ENCODE measurements at regions not wholly inside any gene's neighbourhood (a gene's known extent, or its start where the extent isn't known, plus 50 kb on each side); places are given as distances from the start of the nearest gene placed in this dataset.
"Not testable (repeated sequence)": the region's sequence is repeated elsewhere in the genome, so short reads cannot be mapped to it uniquely, and the experiment has no call there.

DNA sequence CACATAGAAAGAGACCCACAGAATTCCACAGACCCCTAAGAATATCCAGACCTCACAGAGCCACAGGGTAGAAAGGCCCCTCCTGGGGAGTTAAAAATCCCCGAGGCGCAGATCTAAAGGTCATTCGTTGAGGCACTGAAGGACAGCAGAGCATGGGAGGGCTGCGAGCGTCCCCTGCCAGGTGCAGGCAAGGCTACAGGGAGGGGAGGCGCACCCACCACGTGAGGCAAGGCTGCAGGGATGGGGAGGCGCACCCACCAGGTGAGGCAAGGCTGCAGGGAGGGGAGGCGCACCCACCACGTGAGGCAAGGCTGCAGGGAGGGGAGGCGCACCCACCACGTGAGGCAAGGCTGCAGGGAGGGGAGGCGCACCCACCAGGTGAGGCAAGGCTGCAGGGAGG is 785.6 kb upstream of the FRG1 start:
- not testable (repeated sequence) for H3K4me3 ChIP-seq (ENCODE audit: low read depth in 1 of 5, low read length in 5 of 5); H3K36me3 ChIP-seq (ENCODE audit: control insufficient read depth in 5 of 5, insufficient read depth in 5 of 5, low read length in 5 of 5)

DNA sequence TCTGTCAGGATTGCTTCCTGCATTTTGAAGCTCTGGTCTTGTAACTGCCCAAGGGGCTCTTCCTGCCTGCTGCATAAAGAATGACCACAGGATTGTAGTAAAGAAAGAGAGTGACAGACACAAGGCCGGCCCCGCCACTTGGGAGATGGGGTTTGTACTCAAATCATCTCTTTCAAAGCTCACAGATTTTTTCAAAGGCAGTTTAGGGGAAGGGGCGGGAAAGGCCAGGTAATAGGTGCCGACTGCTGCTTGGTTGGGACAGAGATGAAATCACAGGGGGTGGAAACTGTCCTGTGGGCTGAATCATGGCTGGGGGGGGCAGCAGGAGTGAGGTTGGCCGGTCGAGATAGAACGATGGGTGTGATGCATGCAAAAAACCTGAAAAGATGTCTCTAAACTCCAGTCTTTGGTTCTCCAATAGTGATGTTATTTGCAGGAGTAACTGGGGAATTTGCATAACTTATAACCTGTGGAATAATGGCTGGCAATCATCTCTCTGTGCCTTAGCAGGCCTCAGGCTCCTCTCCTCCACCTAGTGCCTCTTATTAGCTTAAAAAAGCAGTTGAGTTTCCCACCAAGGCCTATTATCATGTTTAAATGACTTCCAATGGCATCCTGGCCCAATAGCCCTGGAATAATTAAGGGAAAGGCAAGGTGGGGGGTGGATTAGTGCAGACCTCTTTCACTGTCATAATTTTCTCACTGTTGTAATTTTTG is 778.4 kb upstream of the FRG1 start:
- Histone ChIP-seq H3K36me3 (ENCODE audit: control insufficient read depth in 5 of 5, insufficient read depth in 5 of 5, low read length in 5 of 5) (no peaks in the 10 kb centered on the region), H3K27ac (ENCODE audit: low read depth, low read length) (no peak overlapping the region), H3K4me3 (ENCODE audit: low read depth in 1 of 5, low read length in 5 of 5) (no peak overlapping the region), H3K9ac (ENCODE audit: low read length in 5 of 5) (no peak overlapping the region), H3K27me3 (ENCODE audit: control insufficient read depth in 5 of 5, insufficient read depth in 4 of 5, low read length in 5 of 5) (no peaks in the 10 kb centered on the region), H3K4me1 (ENCODE audit: control insufficient read depth in 5 of 5, insufficient read depth in 5 of 5, low read length in 5 of 5) (no peaks in the 10 kb centered on the region), H3K9me3 (ENCODE audit: control insufficient read depth in 5 of 5, low read length in 5 of 5) (no peaks in the 10 kb centered on the region)

More for the DNA sequence above, 785.6 kb upstream of the FRG1 start:
- H3K27me3 ChIP-seq (ENCODE audit: control insufficient read depth in 5 of 5, insufficient read depth in 4 of 5, low read length in 5 of 5); H3K9ac ChIP-seq (ENCODE audit: low read length in 5 of 5); H3K4me1 ChIP-seq (ENCODE audit: control insufficient read depth in 5 of 5, insufficient read depth in 5 of 5, low read length in 5 of 5); H3K27ac ChIP-seq (ENCODE audit: low read depth, low read length); H3K9me3 ChIP-seq (ENCODE audit: control insufficient read depth in 5 of 5, low read length in 5 of 5): not testable (repeated sequence)

DNA sequence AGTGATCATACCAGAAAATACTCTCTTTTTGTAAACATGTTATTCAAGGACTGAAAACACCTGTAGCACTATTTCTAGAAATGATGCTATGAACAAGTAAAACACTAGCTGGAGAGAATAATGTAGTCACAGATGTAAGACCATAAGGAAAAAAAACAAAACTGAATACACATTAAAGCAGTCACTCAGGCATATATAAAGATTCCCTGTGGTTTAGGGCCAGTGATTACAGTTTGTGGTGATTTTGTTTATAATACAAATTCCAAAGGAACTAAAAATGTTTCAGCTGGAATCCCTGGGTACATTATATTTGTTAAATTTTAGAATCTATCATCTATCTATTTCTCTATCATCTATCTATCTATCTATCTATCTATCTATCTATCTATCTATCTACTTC is 777.8 kb upstream of the FRG1 start:
- Histone ChIP-seq H3K27ac (ENCODE audit: low read depth, low read length) (no peak overlapping the region), H3K4me3 (ENCODE audit: low read depth in 1 of 5, low read length in 5 of 5) (no peak overlapping the region), H3K9ac (ENCODE audit: low read length in 5 of 5) (no peak overlapping the region), H3K36me3 (ENCODE audit: control insufficient read depth in 5 of 5, insufficient read depth in 5 of 5, low read length in 5 of 5) (no peaks in the 10 kb centered on the region), H3K27me3 (ENCODE audit: control insufficient read depth in 5 of 5, insufficient read depth in 4 of 5, low read length in 5 of 5) (no peaks in the 10 kb centered on the region), H3K4me1 (ENCODE audit: control insufficient read depth in 5 of 5, insufficient read depth in 5 of 5, low read length in 5 of 5) (no peaks in the 10 kb centered on the region), H3K9me3 (ENCODE audit: control insufficient read depth in 5 of 5, low read length in 5 of 5) (no peaks in the 10 kb centered on the region)

DNA sequence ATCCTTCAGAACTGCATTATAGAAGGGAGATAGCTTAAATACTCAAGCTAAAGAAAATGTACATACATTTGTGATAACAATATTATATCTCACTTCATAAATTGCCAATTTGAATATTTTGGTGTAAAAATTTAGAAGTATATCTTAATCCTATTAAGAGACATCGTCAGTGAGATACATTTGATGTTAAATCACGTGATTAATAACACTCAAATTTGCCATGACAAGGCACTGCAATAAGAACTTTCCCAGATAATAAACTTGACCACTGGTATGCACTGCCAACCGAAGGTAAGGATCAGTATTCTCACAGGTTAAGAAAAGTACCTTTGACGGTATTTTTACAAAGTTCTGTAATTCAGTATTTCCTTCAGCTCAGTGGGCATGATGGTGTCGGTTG is 764.7 kb upstream of the FRG1 start:
- Histone ChIP-seq H3K9me3 (ENCODE audit: control insufficient read depth in 5 of 5, low read length in 5 of 5) (no peaks in the 10 kb centered on the region), H3K36me3 (ENCODE audit: control insufficient read depth in 5 of 5, insufficient read depth in 5 of 5, low read length in 5 of 5) (no peaks in the 10 kb centered on the region), H3K4me1 (ENCODE audit: control insufficient read depth in 5 of 5, insufficient read depth in 5 of 5, low read length in 5 of 5) (no peaks in the 10 kb centered on the region), H3K9ac (ENCODE audit: low read length in 5 of 5) (no peak overlapping the region), H3K27ac (ENCODE audit: low read depth, low read length) (no peak overlapping the region), H3K27me3 (ENCODE audit: control insufficient read depth in 5 of 5, insufficient read depth in 4 of 5, low read length in 5 of 5) (peaks cover 0 to 7% (median 0%) of the 10 kb centered on the region in 5 donors), H3K4me3 (ENCODE audit: low read depth in 1 of 5, low read length in 5 of 5) (no peak overlapping the region)

DNA sequence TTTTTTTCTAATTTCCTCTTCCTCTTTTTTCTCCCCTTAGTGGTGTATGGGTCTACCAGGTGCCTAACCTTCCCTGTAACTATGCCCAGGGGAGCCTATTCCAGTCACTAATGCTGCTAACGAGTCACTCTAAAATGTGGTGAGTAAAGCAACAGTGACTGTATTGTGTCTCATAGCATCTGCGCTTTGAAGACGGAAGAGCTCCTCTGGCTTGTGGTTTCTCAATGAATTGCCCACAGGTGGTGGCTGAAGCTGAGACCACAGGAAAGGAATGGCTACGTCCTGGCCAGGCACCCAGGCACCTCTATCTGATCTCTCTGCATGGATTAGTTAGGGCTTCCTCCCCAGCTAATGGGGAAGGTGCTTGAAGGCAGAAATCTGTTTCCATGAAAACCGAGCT is 763.5 kb upstream of the FRG1 start:
- Histone ChIP-seq H3K27ac (ENCODE audit: low read depth, low read length) (no peak overlapping the region), H3K36me3 (ENCODE audit: control insufficient read depth in 5 of 5, insufficient read depth in 5 of 5, low read length in 5 of 5) (no peaks in the 10 kb centered on the region), H3K4me1 (ENCODE audit: control insufficient read depth in 5 of 5, insufficient read depth in 5 of 5, low read length in 5 of 5) (no peaks in the 10 kb centered on the region), H3K9me3 (ENCODE audit: control insufficient read depth in 5 of 5, low read length in 5 of 5) (no peaks in the 10 kb centered on the region), H3K9ac (ENCODE audit: low read length in 5 of 5) (no peak overlapping the region), H3K4me3 (ENCODE audit: low read depth in 1 of 5, low read length in 5 of 5) (no peak overlapping the region), H3K27me3 (ENCODE audit: control insufficient read depth in 5 of 5, insufficient read depth in 4 of 5, low read length in 5 of 5) (peaks cover 0 to 7% (median 0%) of the 10 kb centered on the region in 5 donors)

DNA sequence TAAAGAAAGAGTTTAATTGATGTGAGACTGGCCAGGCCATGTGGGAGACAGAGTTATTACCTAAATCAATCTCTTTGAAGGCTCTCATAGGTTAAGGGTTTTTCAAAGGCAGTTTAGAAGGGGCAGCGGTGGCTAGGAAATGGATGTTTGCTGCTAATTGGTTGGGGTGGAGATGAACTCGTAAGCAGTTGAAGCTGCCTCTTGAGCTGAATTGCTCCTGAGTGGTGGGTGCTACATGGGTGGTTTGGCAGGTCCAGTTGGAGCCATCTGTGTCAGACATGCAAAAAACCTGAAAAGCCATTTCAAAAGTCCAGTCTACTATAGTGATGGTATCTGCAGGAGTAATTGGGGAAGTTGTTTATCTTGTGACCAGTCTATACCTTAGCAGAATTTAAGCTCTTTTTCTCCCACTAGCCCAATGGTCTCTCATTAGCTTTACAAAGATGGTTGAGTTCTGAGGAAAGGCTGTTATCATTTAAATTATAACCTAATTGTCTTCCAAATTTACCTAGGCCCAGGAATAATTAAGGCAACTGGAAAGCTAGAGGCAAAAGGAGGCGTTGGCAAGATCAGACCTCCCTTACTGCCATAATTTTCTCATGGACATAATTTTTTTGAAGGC is 762.4 kb upstream of the FRG1 start:
- no peaks in the 10 kb centered on the region for H3K9me3 ChIP-seq (ENCODE audit: control insufficient read depth in 5 of 5, low read length in 5 of 5)
- H3K9ac ChIP-seq (ENCODE audit: low read length in 5 of 5) = no peak overlapping the region
- H3K36me3 ChIP-seq (ENCODE audit: control insufficient read depth in 5 of 5, insufficient read depth in 5 of 5, low read length in 5 of 5) = no peaks in the 10 kb centered on the region
- H3K27me3 ChIP-seq (ENCODE audit: control insufficient read depth in 5 of 5, insufficient read depth in 4 of 5, low read length in 5 of 5) = peaks cover 0 to 7% (median 0%) of the 10 kb centered on the region in 5 donors
- no peak overlapping the region for H3K4me3 ChIP-seq (ENCODE audit: low read depth in 1 of 5, low read length in 5 of 5)
- H3K4me1 ChIP-seq (ENCODE audit: control insufficient read depth in 5 of 5, insufficient read depth in 5 of 5, low read length in 5 of 5) = no peaks in the 10 kb centered on the region
- H3K27ac ChIP-seq (ENCODE audit: low read depth, low read length) = no peak overlapping the region

DNA sequence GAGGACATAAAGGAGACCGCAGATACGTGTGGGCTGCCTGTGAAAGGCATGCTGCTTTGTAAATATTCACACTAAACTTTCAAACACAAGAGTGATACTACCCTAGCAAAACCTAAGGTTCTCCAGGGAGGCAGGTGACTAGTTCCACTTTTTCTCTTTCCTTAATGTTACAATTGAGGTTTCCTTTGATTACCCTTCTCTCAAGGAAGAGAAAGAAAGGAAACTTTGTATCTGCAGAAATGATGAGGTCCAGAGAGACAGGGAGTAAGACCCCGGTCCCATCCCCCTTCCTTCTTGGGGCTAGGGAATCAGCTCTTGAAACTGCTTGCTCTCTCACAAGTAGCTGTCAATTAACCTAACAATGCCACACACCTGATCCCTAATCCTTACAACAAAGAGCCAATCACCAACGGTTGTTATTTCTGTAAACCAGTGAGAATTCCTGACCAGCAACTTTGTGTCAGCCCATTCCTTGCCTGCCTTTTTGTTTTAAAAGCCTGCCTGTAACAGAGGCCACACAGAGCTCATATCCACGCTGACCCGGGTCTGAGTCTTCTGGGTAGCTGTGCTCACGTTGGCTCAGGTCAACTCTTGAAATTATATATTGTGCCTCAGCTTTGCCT is 754.8 kb upstream of the FRG1 start:
- Histone ChIP-seq H3K27me3 (ENCODE audit: control insufficient read depth in 5 of 5, insufficient read depth in 4 of 5, low read length in 5 of 5) (no peaks in the 10 kb centered on the region), H3K4me1 (ENCODE audit: control insufficient read depth in 5 of 5, insufficient read depth in 5 of 5, low read length in 5 of 5) (no peaks in the 10 kb centered on the region), H3K4me3 (ENCODE audit: low read depth in 1 of 5, low read length in 5 of 5) (no peak overlapping the region), H3K9me3 (ENCODE audit: control insufficient read depth in 5 of 5, low read length in 5 of 5) (peaks cover 0 to 4% (median 3%) of the 10 kb centered on the region in 5 donors), H3K27ac (ENCODE audit: low read depth, low read length) (no peak overlapping the region), H3K36me3 (ENCODE audit: control insufficient read depth in 5 of 5, insufficient read depth in 5 of 5, low read length in 5 of 5) (no peaks in the 10 kb centered on the region), H3K9ac (ENCODE audit: low read length in 5 of 5) (no peak overlapping the region)

DNA sequence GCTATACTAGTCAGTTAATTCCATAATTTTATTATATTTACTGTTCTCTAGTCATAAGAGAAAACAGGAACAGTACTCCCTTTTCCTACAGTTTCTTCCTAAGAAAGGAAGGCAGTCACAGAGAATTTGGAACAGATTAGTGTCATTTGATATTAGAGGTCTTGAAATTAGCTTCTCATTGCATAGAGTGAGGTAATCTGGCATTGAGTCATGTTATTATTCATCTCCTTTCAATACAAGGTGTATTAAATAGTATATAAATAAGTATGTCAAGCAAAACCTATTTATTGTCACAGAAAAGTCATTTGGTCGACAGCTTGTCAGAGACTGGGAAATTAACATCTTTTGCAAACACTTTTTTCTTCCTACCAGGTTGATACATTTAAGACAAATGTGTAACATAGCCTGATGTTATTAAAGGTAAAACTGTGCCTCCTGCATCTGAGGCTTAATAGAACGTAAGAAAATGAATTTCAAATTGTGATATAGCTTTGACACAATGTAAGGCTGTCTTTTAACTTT is 753.1 kb upstream of the FRG1 start:
- H3K9me3 ChIP-seq (ENCODE audit: control insufficient read depth in 5 of 5, low read length in 5 of 5) = peaks cover 0 to 4% (median 3%) of the 10 kb centered on the region in 5 donors
- no peaks in the 10 kb centered on the region for H3K27me3 ChIP-seq (ENCODE audit: control insufficient read depth in 5 of 5, insufficient read depth in 4 of 5, low read length in 5 of 5)
- H3K4me1 ChIP-seq (ENCODE audit: control insufficient read depth in 5 of 5, insufficient read depth in 5 of 5, low read length in 5 of 5) = no peaks in the 10 kb centered on the region
- no peaks in the 10 kb centered on the region for H3K36me3 ChIP-seq (ENCODE audit: control insufficient read depth in 5 of 5, insufficient read depth in 5 of 5, low read length in 5 of 5)
- H3K9ac ChIP-seq (ENCODE audit: low read length in 5 of 5) = no peak overlapping the region
- H3K4me3 ChIP-seq (ENCODE audit: low read depth in 1 of 5, low read length in 5 of 5) = no peak overlapping the region
- H3K27ac ChIP-seq (ENCODE audit: low read depth, low read length) = no peak overlapping the region

DNA sequence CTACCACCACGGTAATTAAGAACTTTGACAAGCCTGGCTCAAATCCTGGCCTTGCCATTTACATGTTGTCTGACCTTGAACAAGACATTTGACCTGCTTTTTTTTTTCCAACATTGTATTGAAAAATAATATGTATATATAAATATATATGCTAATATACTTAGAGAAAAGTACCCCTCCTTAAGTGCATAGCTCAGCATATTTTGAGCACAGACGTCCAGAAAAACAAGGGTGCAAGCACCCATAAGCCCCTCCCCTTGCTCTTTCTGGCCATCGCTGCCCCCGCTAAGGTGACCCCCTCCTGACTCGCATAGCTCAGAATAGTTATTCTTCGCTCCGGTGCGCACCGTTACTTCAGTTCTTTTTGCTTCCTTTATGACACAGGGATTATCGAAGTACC is 742.0 kb upstream of the FRG1 start:
- peaks cover 3 to 12% (median 5%) of the 10 kb centered on the region in 5 donors for H3K4me1 ChIP-seq (ENCODE audit: control insufficient read depth in 5 of 5, insufficient read depth in 5 of 5, low read length in 5 of 5)
- H3K9me3 ChIP-seq (ENCODE audit: control insufficient read depth in 5 of 5, low read length in 5 of 5) = no peaks in the 10 kb centered on the region
- no peaks in the 10 kb centered on the region for H3K36me3 ChIP-seq (ENCODE audit: control insufficient read depth in 5 of 5, insufficient read depth in 5 of 5, low read length in 5 of 5)
- no peak overlapping the region for H3K9ac ChIP-seq (ENCODE audit: low read length in 5 of 5)
- H3K27ac ChIP-seq (ENCODE audit: low read depth, low read length) = no peak overlapping the region
- H3K27me3 ChIP-seq (ENCODE audit: control insufficient read depth in 5 of 5, insufficient read depth in 4 of 5, low read length in 5 of 5) = peaks cover 0 to 3% (median 0%) of the 10 kb centered on the region in 5 donors
- no peak overlapping the region for H3K4me3 ChIP-seq (ENCODE audit: low read depth in 1 of 5, low read length in 5 of 5)

DNA sequence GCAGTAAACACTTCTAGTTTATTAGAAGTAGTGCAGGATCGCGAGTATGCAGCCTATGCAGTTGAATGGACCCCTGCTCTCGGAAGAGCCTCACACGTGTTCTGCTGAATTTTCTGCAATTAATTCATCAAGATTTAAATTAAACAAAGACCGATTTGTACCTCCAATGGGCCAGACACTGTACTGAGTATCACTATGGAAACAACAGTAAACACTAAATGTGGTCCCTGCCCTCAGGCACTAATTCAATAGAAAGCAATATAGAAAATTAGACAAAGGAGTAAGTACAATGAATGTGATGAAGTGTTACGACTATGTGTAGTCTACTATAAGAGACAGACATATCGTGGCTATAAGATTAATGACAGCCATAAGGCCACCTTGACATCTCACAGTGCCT is 740.3 kb upstream of the FRG1 start:
- no peak overlapping the region for H3K27ac ChIP-seq (ENCODE audit: low read depth, low read length)
- no peak overlapping the region for H3K4me3 ChIP-seq (ENCODE audit: low read depth in 1 of 5, low read length in 5 of 5)
- no peaks in the 10 kb centered on the region for H3K36me3 ChIP-seq (ENCODE audit: control insufficient read depth in 5 of 5, insufficient read depth in 5 of 5, low read length in 5 of 5)
- H3K9me3 ChIP-seq (ENCODE audit: control insufficient read depth in 5 of 5, low read length in 5 of 5) = no peaks in the 10 kb centered on the region
- peaks cover 3 to 12% (median 5%) of the 10 kb centered on the region in 5 donors for H3K4me1 ChIP-seq (ENCODE audit: control insufficient read depth in 5 of 5, insufficient read depth in 5 of 5, low read length in 5 of 5)
- H3K9ac ChIP-seq (ENCODE audit: low read length in 5 of 5) = no peak overlapping the region
- H3K27me3 ChIP-seq (ENCODE audit: control insufficient read depth in 5 of 5, insufficient read depth in 4 of 5, low read length in 5 of 5) = peaks cover 0 to 3% (median 0%) of the 10 kb centered on the region in 5 donors

Data from subcutaneous abdominal adipose tissue (tissue), 5 donors.